Gastroesophageal sphincter (tissue), 4 donors: ENCODE measurements at regions not wholly inside any gene's neighbourhood (a gene's known extent, or its start where the extent isn't known, plus 50 kb on each side); places are given as distances from the start of the nearest gene placed in this dataset.

ENCODE experiments used
- ATAC-seq: fragments of 150-250 bp; one replicate; pipeline ENCODE4 v1.9.1; 2016; ENCODE audit warnings: mild to moderate bottlenecking, moderate library complexity
- H3K27ac ChIP-seq, 4 donors: fragments of 200-600 bp; sonication (generic) in 3 of 4; 1 replicate in 3 of 4; 2 replicates in 1 of 4; pipeline ENCODE4 v1.5.1; 2016 to 2019
- H3K27me3 ChIP-seq: fragments of 200-600 bp; sonication (generic); one replicate; pipeline ENCODE4 v1.5.1; 2019
- H3K36me3 ChIP-seq, 2 donors: fragments of 200-600 bp; sonication (generic); one replicate each; pipeline ENCODE4 v1.5.1; 2019; ENCODE audit warnings: control low read depth in 1 of 2
- H3K4me1 ChIP-seq, 3 donors: fragments of 200-600 bp; sonication (generic); 1 replicate in 2 of 3; 2 replicates in 1 of 3; pipeline ENCODE4 v1.5.1; 2016 to 2019; ENCODE audit warnings: control low read depth in 2 of 3
- H3K4me3 ChIP-seq, 2 donors: fragments of 200-600 bp; sonication (generic); one replicate each; pipeline ENCODE4 v1.5.1; 2019; ENCODE audit warnings: mild to moderate bottlenecking in 1 of 2, moderate library complexity in 1 of 2
- H3K9me3 ChIP-seq, 3 donors: fragments of 200-600 bp; sonication (generic); one replicate each; pipeline ENCODE4 v1.5.1; 2017 to 2019; ENCODE audit warnings: control low read depth in 2 of 3
- EP300 ChIP-seq: sonication (generic); formaldehyde crosslinking; IDR thresholded peaks from one replicate; pipeline ENCODE4 v1.6.1; 2017; ENCODE audit warnings: antibody characterized with exemption, mild to moderate bottlenecking
- POLR2A ChIP-seq, 2 donors: fragments of 450-650 bp; IDR thresholded peaks; one replicate each; pipeline ENCODE4 v1.6.1; 2017; ENCODE audit warnings: antibody characterized with exemption in 2 of 2, mild to moderate bottlenecking in 2 of 2, moderate library complexity in 1 of 2
- POLR2AphosphoS5 ChIP-seq: sonication (generic); formaldehyde crosslinking; IDR thresholded peaks from one replicate; pipeline ENCODE4 v1.6.1; 2017; ENCODE audit warnings: antibody characterized with exemption
- whole genome bisulfite sequencing, 2 donors: methylation state at CpG; one replicate each; pipeline ENCODE4 v1.1.5; 2018; ENCODE audit warnings: low coverage in 1 of 2; 5-methylcytosine and 5-hydroxymethylcytosine counted together
- TF ChIP-seq, protein P1 (sequence below), 4 experiments: fragments of 200-600 bp in 2 of 4; fragments of 450-650 bp in 2 of 4; sonication (generic) in 1 of 4; IDR thresholded peaks; one replicate each; pipeline ENCODE4 v1.5.1; 2017 to 2019; ENCODE audit warnings: antibody characterized with exemption in 4 of 4, mild to moderate bottlenecking in 2 of 4, moderate library complexity in 2 of 4

DNA sequence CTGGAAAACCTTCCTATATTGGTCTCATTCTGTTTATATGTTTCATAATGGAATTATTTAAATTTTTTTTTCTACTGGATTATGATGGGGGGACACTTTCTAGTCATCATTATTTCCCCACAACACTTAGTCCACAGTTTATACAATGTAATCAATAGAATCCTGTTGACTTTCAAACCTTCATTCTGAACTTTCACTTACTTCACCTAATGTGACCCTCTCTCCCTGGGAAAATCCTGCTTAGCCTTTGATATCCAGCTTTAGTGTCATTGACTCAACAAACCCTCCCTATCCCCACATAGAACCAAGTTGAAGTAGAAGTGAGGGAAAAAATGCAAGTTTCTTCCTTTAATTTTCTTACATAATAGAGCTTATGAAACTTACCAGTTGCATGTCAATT is 666.0 kb downstream of the MECOM start:
- Histone ChIP-seq H3K36me3 (no peaks in the 10 kb centered on the region), H3K9me3 (no peaks in the 10 kb centered on the region), H3K27ac (no peak overlapping the region), H3K4me1 (no peaks in the 10 kb centered on the region), H3K4me3 (no peak overlapping the region), H3K27me3 (no peaks in the 10 kb centered on the region)
- ATAC-seq, result no peak
- TF ChIP-seq, protein P1, sequence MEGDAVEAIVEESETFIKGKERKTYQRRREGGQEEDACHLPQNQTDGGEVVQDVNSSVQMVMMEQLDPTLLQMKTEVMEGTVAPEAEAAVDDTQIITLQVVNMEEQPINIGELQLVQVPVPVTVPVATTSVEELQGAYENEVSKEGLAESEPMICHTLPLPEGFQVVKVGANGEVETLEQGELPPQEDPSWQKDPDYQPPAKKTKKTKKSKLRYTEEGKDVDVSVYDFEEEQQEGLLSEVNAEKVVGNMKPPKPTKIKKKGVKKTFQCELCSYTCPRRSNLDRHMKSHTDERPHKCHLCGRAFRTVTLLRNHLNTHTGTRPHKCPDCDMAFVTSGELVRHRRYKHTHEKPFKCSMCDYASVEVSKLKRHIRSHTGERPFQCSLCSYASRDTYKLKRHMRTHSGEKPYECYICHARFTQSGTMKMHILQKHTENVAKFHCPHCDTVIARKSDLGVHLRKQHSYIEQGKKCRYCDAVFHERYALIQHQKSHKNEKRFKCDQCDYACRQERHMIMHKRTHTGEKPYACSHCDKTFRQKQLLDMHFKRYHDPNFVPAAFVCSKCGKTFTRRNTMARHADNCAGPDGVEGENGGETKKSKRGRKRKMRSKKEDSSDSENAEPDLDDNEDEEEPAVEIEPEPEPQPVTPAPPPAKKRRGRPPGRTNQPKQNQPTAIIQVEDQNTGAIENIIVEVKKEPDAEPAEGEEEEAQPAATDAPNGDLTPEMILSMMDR (IDR thresholded peaks at IDR 0.05), result no peak
- no peak for TF ChIP-seq EP300
- no peak for TF ChIP-seq POLR2A (IDR thresholded peaks at IDR 0.05)
- no peak for TF ChIP-seq POLR2AphosphoS5

DNA sequence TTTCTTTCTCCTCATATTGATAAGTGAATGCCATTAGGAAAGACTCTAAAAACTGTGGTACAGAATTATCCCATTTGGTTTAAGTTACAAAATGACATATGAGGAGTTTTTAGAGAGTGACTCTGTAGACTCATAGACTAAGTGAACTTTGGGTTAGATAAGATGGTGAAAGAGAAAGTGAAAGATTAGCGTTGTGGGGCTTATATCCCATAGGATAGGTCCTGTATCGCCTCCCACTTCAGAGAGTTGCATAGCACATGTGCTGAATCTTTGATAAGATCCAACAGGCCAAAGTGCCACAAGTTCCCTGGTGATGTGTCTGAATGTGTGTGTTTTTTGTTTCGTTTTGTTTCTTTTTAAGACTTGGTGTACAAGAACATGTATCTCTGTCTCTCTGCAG is 666.9 kb downstream of the MECOM start:
- TF ChIP-seq EP300 (no peak), POLR2A (IDR thresholded peaks at IDR 0.05) (no peak), POLR2AphosphoS5 (no peak)
- TF ChIP-seq, protein P1 (IDR thresholded peaks at IDR 0.05), result no peak
- Histone ChIP-seq H3K27me3 (no peaks in the 10 kb centered on the region), H3K27ac (no peak overlapping the region), H3K9me3 (no peaks in the 10 kb centered on the region), H3K36me3 (no peaks in the 10 kb centered on the region), H3K4me1 (no peaks in the 10 kb centered on the region), H3K4me3 (no peak overlapping the region)
- 80 to 86% methylated on average over 3 of the region's 3 CpGs for WGBS, 2 donors
- ATAC-seq, result no peak

DNA sequence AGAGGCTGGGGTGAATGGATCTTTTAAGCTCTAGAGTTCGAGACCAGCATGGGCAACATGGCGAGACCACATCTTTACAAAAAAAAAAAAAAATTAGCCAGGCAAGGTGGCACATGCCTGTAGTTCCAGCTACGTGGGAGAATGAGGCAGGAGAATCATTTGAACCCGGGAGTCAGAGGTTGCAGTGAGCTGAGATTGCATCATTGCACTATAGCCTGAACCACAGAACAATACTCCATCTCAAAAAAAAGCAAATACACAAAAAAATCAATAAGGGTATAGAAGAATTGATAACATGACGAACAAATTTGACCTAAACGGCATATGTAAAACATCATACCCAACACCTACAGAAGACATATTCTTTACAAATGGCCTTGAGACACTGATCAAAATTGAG is 668.4 kb downstream of the MECOM start:
- Histone ChIP-seq H3K9me3 (no peaks in the 10 kb centered on the region), H3K36me3 (no peaks in the 10 kb centered on the region), H3K4me3 (no peak overlapping the region), H3K4me1 (peaks cover 0 to 5% (median 5%) of the 10 kb centered on the region in 3 donors), H3K27ac (no peak overlapping the region), H3K27me3 (no peaks in the 10 kb centered on the region)
- 91 to 100% methylated on average over 3 to 6 of the region's 6 CpGs for WGBS, 2 donors
- TF ChIP-seq, protein P1 (IDR thresholded peaks at IDR 0.05), result no peak
- TF ChIP-seq POLR2AphosphoS5 (no peak), EP300 (no peak), POLR2A (IDR thresholded peaks at IDR 0.05) (no peak)
- no peak for ATAC-seq

DNA sequence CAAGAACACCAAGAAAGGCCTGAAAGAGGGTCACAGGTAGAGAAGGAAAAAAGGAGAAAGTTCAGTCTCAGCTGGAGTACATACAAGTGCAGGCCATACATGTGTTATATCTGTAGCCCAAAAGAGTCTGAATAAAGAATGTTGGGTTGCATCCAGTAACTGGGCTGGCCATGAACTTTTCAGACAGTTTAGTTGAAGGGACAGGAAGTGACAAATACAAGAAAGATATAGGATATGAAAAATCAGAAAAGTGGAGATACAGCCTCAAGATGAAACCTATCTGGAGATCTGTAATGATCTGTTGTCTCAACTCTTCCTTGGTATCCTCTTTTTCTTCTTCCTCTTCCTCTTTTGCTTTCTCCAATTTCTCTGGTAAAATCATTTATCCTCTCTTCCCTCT is 671.7 kb downstream of the MECOM start:
- no peaks in the 10 kb centered on the region for H3K36me3 ChIP-seq
- TF ChIP-seq POLR2AphosphoS5, result no peak
- TF ChIP-seq EP300, result no peak
- TF ChIP-seq POLR2A (IDR thresholded peaks at IDR 0.05), result no peak
- H3K9me3 ChIP-seq, result no peaks in the 10 kb centered on the region
- H3K4me3 ChIP-seq, result no peak overlapping the region
- no peak for ATAC-seq
- H3K27me3 ChIP-seq, result no peaks in the 10 kb centered on the region
- H3K4me1 ChIP-seq, result peaks cover 0 to 16% (median 13%) of the 10 kb centered on the region in 3 donors
- H3K27ac ChIP-seq, result no peak overlapping the region

DNA sequence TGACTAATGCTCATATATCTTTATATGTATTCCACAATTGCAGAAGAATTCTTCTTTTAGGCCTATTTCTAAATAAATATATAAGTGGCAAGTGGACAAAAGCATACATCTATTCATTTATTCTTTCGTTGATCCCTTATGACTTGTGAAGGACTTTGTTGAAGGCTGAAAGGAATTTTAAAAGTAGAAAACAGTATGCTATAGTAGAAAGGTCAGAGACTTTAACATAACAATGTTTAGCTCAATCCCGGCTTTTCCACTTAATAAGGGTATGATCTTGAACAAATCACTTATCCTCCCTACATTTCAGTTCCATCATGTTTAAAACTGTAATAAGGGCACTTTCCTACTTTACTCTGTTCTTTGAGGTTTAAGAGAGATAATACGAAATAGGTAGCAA is 672.9 kb downstream of the MECOM start:
- no peaks in the 10 kb centered on the region for H3K9me3 ChIP-seq
- no peaks in the 10 kb centered on the region for H3K36me3 ChIP-seq
- WGBS, 2 donors, result 73 to 80% methylated on average over 3 of the region's 3 CpGs
- H3K27me3 ChIP-seq, result no peaks in the 10 kb centered on the region
- no peak for ATAC-seq
- H3K4me3 ChIP-seq, result no peak overlapping the region
- H3K27ac ChIP-seq, result no peak overlapping the region
- TF ChIP-seq POLR2A (IDR thresholded peaks at IDR 0.05), result no peak
- TF ChIP-seq, protein P1 (IDR thresholded peaks at IDR 0.05), result no peak
- TF ChIP-seq POLR2AphosphoS5, result no peak
- no peak for TF ChIP-seq EP300
- peaks cover 0 to 16% (median 13%) of the 10 kb centered on the region in 3 donors for H3K4me1 ChIP-seq

DNA sequence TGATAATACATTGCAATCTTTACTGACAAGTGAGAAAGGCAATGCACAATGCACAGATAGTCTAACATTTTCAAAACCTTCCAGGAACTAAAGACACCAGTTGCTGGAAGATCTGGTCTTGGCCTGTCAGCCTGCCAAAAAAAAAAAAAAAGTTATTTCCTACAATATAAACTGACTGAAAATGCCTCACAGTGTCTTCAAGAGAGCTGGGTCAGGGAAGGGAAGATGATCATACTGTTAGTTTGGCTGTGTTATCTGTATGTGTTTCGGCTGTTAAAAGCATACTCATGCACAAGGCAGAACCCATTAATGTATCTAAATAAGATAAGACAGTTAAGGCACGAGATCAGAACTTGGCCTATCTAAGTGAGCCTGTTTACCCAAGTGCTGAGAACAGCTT is 673.4 kb downstream of the MECOM start:
- no peak for TF ChIP-seq EP300
- TF ChIP-seq, protein P1 (IDR thresholded peaks at IDR 0.05), result no peak
- TF ChIP-seq POLR2A (IDR thresholded peaks at IDR 0.05), result no peak
- no peak for TF ChIP-seq POLR2AphosphoS5
- Histone ChIP-seq H3K9me3 (no peaks in the 10 kb centered on the region), H3K4me3 (no peak overlapping the region), H3K27me3 (no peaks in the 10 kb centered on the region), H3K27ac (no peak overlapping the region), H3K4me1 (peaks cover 0 to 16% (median 13%) of the 10 kb centered on the region in 3 donors), H3K36me3 (no peaks in the 10 kb centered on the region)
- ATAC-seq, result no peak
- 16 to 20% methylated on average over 2 of the region's 2 CpGs for WGBS, 2 donors
